ENCODE measurements at regions not wholly inside any gene's neighbourhood (a gene's known extent, or its start where the extent isn't known, plus 50 kb on each side); places are given as distances from the start of the nearest gene placed in this dataset.

- FAIRE-seq (no peak), DNase-seq (ENCODE audit: low read depth) (no peak)
- H3K27me3 ChIP-seq (ENCODE audit: control insufficient read depth, insufficient read depth, low read length), result no peaks in the 10 kb centered on the region
- no peak for TF ChIP-seq CTCF (IDR thresholded peaks at IDR 0.05; ENCODE audit: insufficient read depth, low read length, severe bottlenecking)
- H3K4me3 ChIP-seq (ENCODE audit: low read depth, low read length), result no peak overlapping the region
- no peaks in the 10 kb centered on the region for H3K36me3 ChIP-seq (ENCODE audit: control insufficient read depth, insufficient read depth, low read length)
Observed at GRCh38 chr2:120826716-120827410, 91.2 kb downstream of the GLI2 start.

- no peaks in the 10 kb centered on the region for H3K27me3 ChIP-seq (ENCODE audit: control insufficient read depth, insufficient read depth, low read length)
- no peak for DNase-seq (ENCODE audit: low read depth)
- TF ChIP-seq CTCF (IDR thresholded peaks at IDR 0.05; ENCODE audit: insufficient read depth, low read length, severe bottlenecking), result no peak
- H3K4me3 ChIP-seq (ENCODE audit: low read depth, low read length), result no peak overlapping the region
- no peak for FAIRE-seq
- H3K36me3 ChIP-seq (ENCODE audit: control insufficient read depth, insufficient read depth, low read length), result no peaks in the 10 kb centered on the region
Observed at GRCh38 chr2:120828066-120828465, 92.4 kb downstream of the GLI2 start.

- Histone ChIP-seq H3K36me3 (ENCODE audit: control insufficient read depth, insufficient read depth, low read length) (no peaks in the 10 kb centered on the region), H3K27me3 (ENCODE audit: control insufficient read depth, insufficient read depth, low read length) (no peaks in the 10 kb centered on the region), H3K4me3 (ENCODE audit: low read depth, low read length) (no peak overlapping the region)
- DNase-seq (ENCODE audit: low read depth) (no peak), FAIRE-seq (peak; percentile 40)
- TF ChIP-seq CTCF (IDR thresholded peaks at IDR 0.05; ENCODE audit: insufficient read depth, low read length, severe bottlenecking), result no peak
Observed at GRCh38 chr2:120828829-120829632, 93.4 kb downstream of the GLI2 start.

GRCh38 chr2:120829633-120830025 lies 94.0 kb downstream of the GLI2 start:
- no peak for FAIRE-seq
- Histone ChIP-seq H3K4me3 (ENCODE audit: low read depth, low read length) (no peak overlapping the region), H3K36me3 (ENCODE audit: control insufficient read depth, insufficient read depth, low read length) (no peaks in the 10 kb centered on the region), H3K27me3 (ENCODE audit: control insufficient read depth, insufficient read depth, low read length) (no peaks in the 10 kb centered on the region)
- no peak for DNase-seq (ENCODE audit: low read depth)
- TF ChIP-seq CTCF (IDR thresholded peaks at IDR 0.05; ENCODE audit: insufficient read depth, low read length, severe bottlenecking), result no peak

- FAIRE-seq, result peak; percentile 13
- TF ChIP-seq CTCF (IDR thresholded peaks at IDR 0.05; ENCODE audit: insufficient read depth, low read length, severe bottlenecking), result no peak
- Histone ChIP-seq H3K4me3 (ENCODE audit: low read depth, low read length) (no peak overlapping the region), H3K36me3 (ENCODE audit: control insufficient read depth, insufficient read depth, low read length) (no peaks in the 10 kb centered on the region), H3K27me3 (ENCODE audit: control insufficient read depth, insufficient read depth, low read length) (no peaks in the 10 kb centered on the region)
- no peak for DNase-seq (ENCODE audit: low read depth)
Observed at GRCh38 chr2:120830096-120830830, 94.6 kb downstream of the GLI2 start.
